HCT116 (cell line): ENCODE measurements at regions not wholly inside any gene's neighbourhood (a gene's known extent, or its start where the extent isn't known, plus 50 kb on each side); places are given as distances from the start of the nearest gene placed in this dataset.

Source experiments
- ATAC-seq: fragments of 200-7000 bp; cut with Tn5 transposase; 2 replicates; pipeline ENCODE4 v1.9.1; 2020; ENCODE audit warnings: mild to moderate bottlenecking, moderate library complexity
- BruUV-seq: library from RNA; stranded (reverse); fragments of 400-500 nt; replicated peaks from 2 replicates; lab custom pipeline; 2021; lab: Mats Ljungman, UMichigan
- CTCF ChIA-PET: fragments of 300-600 bp; sonication (Branson Sonifier 250); formaldehyde crosslinking; loops from one replicate; lab custom pipeline; 2021; ENCODE audit warnings: antibody characterized with exemption; lab: Charles Lee
- POLR2A ChIA-PET: fragments of 300-600, 350-600 bp; sonication (Branson Sonifier 250); formaldehyde crosslinking; loops from one replicate; lab custom pipeline; 2021; ENCODE audit warnings: antibody characterized with exemption; lab: Charles Lee
- RAD21 ChIA-PET, 2 experiments: fragments of 300-600 bp; sonication (Branson Sonifier 250); formaldehyde crosslinking; loops; one replicate each; lab custom pipeline; 2023; ENCODE audit warnings: low total read pairs in 2 of 2; ENCODE audit not compliant: uncharacterized antibody in 2 of 2, unreplicated experiment in 2 of 2, low non-redundant PET in 1 of 2; lab: Charles Lee
- DNase-seq: peaks from one replicate; pipeline ENCODE4 v3.0.0-alpha.2; 2010; ENCODE audit warnings: low read depth, low spot score
- H2AFZ ChIP-seq: fragments of 200-600 bp; shearing (Covaris generic), sonication (generic); 2 replicates; pipeline ENCODE4 v1.6.1; 2017; ENCODE audit warnings: low read depth, mixed run types, mixed read lengths, antibody characterized with exemption, low read length; ENCODE audit not compliant: poor library complexity, severe bottlenecking
- H3K27ac ChIP-seq: 2 replicates; pipeline ENCODE4 v1.5.1; 2012; ENCODE audit warnings: low read depth, low read length
- H3K27me3 ChIP-seq: fragments of 200-600 bp; sonication (generic); 2 replicates; pipeline ENCODE4 v1.6.1; 2016; ENCODE audit warnings: mixed run types, low read length, mixed read lengths; ENCODE audit not compliant: insufficient read depth
- H3K36me3 ChIP-seq, 2 experiments: fragments of 200-500 bp in 1 of 2; fragments of 200-600 bp in 1 of 2; sonication (Bioruptor generic) in 1 of 2; sonication (generic) in 1 of 2; 2 replicates each; pipeline versions ENCODE4 v1.5.1 to v1.6.1; 2014 to 2016; ENCODE audit warnings: low read length in 2 of 2, inconsistent platforms in 1 of 2, mixed read lengths in 1 of 2, mixed run types in 1 of 2; ENCODE audit not compliant: insufficient read depth in 2 of 2, control insufficient read depth in 1 of 2
- H3K4me1 ChIP-seq, 2 experiments: fragments of 200-600 bp in 1 of 2; sonication (generic) in 1 of 2; 2 replicates each; pipeline versions ENCODE4 v1.5.1 to v1.6.1; 2012 to 2017; ENCODE audit warnings: low read length in 2 of 2, inconsistent platforms in 1 of 2, mild to moderate bottlenecking in 1 of 2, mixed read lengths in 1 of 2, mixed run types in 1 of 2, moderate library complexity in 1 of 2; ENCODE audit not compliant: insufficient read depth in 2 of 2, control insufficient read depth in 1 of 2
- H3K4me2 ChIP-seq: fragments of 200-600 bp; sonication (generic); 2 replicates; pipeline ENCODE4 v1.6.1; 2017; ENCODE audit warnings: mixed run types, low read length, mixed read lengths
- H3K4me3 ChIP-seq, 2 experiments: fragments of 200-600 bp in 1 of 2; sonication (generic) in 1 of 2; replicated peaks in 1 of 2; 2 replicates each; pipeline ENCODE4 v1.5.1; 2011 to 2016; ENCODE audit warnings: low read length in 2 of 2, control low read depth in 1 of 2, low read depth in 1 of 2, mild to moderate bottlenecking in 1 of 2, mixed read lengths in 1 of 2, mixed run types in 1 of 2
- H3K79me2 ChIP-seq: fragments of 200-600 bp; sonication (generic); 2 replicates; pipeline ENCODE4 v1.6.1; 2017; ENCODE audit warnings: mild to moderate bottlenecking, mixed run types, low read length, moderate library complexity, mixed read lengths; ENCODE audit not compliant: insufficient read depth
- H3K9ac ChIP-seq: fragments of 200-600 bp; sonication (generic); 2 replicates; pipeline ENCODE4 v1.6.1; 2016; ENCODE audit warnings: low read length, mixed read lengths
- H3K9me2 ChIP-seq: fragments of 200-600 bp; sonication (generic), shearing (Covaris generic); 2 replicates; pipeline ENCODE4 v1.6.1; 2017; ENCODE audit warnings: mixed run types, mild to moderate bottlenecking, moderate library complexity; ENCODE audit not compliant: insufficient read depth
- H3K9me3 ChIP-seq, 2 experiments: fragments of 200-500 bp in 1 of 2; fragments of 200-600 bp in 1 of 2; sonication (Bioruptor generic) in 1 of 2; sonication (generic) in 1 of 2; 2 replicates each; pipeline ENCODE4 v1.6.1; 2014 to 2017; ENCODE audit warnings: low read length in 2 of 2, mixed read lengths in 2 of 2, inconsistent platforms in 1 of 2, low read depth in 1 of 2, mild to moderate bottlenecking in 1 of 2, mixed run types in 1 of 2, moderate library complexity in 1 of 2; ENCODE audit not compliant: control insufficient read depth in 1 of 2, insufficient read depth in 1 of 2
- H4K20me1 ChIP-seq: fragments of 200-600 bp; sonication (generic), shearing (Covaris generic); 2 replicates; pipeline ENCODE4 v1.6.1; 2017; ENCODE audit warnings: mixed run types, mild to moderate bottlenecking, moderate library complexity; ENCODE audit not compliant: insufficient read depth
- CBX3 ChIP-seq: IDR thresholded peaks from 2 replicates; pipeline ENCODE4 v1.6.1; 2012; ENCODE audit warnings: low read depth
- JUND ChIP-seq: IDR thresholded peaks from 2 replicates; pipeline ENCODE4 v1.6.1; 2012
- SRF ChIP-seq: IDR thresholded peaks from 2 replicates; pipeline ENCODE4 v1.6.1; 2012; ENCODE audit warnings: low read depth
- TCF7L2 ChIP-seq: IDR thresholded peaks from 2 replicates; pipeline ENCODE4 v1.7.0; 2011; ENCODE audit warnings: borderline replicate concordance, inconsistent platforms; ENCODE audit not compliant: insufficient read depth, insufficient read length; ENCODE audit errors: extremely low read depth
- intact Hi-C: fragments of 100-400 bp; cut with micrococcal nuclease; formaldehyde crosslinking; loops from 2 replicates; pipeline ENCODE4 v1.10.0; 2022
- TF ChIP-seq, protein P1 (sequence below): IDR thresholded peaks from 2 replicates; pipeline ENCODE4 v1.6.1; 2012; ENCODE audit warnings: low read depth
- TF ChIP-seq, protein P2 (sequence below): IDR thresholded peaks from 2 replicates; pipeline ENCODE4 v1.6.1; 2012

DNA sequence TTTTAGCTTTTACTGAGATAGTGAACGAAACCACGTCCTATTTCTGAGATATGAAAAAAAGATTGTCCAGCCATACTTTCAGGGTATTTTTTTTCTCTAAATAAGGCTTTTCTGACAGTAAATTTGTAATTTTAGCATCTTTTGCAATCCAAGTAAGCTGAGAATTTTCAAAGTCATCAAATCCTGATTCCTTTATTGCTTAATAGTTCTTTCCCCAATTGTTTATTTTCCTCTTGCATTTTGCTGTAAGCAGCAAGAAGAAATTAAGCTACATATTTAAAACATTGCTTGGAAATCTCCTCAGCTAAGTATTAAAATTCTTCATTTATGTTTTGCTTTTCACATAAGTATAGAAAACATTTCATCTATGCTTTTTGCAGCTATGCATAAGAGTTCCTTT lies 493.3 kb upstream of the CCDC179 start (continued):
- TF ChIP-seq, protein P1, sequence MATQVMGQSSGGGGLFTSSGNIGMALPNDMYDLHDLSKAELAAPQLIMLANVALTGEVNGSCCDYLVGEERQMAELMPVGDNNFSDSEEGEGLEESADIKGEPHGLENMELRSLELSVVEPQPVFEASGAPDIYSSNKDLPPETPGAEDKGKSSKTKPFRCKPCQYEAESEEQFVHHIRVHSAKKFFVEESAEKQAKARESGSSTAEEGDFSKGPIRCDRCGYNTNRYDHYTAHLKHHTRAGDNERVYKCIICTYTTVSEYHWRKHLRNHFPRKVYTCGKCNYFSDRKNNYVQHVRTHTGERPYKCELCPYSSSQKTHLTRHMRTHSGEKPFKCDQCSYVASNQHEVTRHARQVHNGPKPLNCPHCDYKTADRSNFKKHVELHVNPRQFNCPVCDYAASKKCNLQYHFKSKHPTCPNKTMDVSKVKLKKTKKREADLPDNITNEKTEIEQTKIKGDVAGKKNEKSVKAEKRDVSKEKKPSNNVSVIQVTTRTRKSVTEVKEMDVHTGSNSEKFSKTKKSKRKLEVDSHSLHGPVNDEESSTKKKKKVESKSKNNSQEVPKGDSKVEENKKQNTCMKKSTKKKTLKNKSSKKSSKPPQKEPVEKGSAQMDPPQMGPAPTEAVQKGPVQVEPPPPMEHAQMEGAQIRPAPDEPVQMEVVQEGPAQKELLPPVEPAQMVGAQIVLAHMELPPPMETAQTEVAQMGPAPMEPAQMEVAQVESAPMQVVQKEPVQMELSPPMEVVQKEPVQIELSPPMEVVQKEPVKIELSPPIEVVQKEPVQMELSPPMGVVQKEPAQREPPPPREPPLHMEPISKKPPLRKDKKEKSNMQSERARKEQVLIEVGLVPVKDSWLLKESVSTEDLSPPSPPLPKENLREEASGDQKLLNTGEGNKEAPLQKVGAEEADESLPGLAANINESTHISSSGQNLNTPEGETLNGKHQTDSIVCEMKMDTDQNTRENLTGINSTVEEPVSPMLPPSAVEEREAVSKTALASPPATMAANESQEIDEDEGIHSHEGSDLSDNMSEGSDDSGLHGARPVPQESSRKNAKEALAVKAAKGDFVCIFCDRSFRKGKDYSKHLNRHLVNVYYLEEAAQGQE: no peak
- TF ChIP-seq SRF (no peak), JUND (no peak)
- TF ChIP-seq, protein P2, sequence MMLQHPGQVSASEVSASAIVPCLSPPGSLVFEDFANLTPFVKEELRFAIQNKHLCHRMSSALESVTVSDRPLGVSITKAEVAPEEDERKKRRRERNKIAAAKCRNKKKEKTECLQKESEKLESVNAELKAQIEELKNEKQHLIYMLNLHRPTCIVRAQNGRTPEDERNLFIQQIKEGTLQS: no peak
- TF ChIP-seq, all 23 proteins: peak for 0

DNA sequence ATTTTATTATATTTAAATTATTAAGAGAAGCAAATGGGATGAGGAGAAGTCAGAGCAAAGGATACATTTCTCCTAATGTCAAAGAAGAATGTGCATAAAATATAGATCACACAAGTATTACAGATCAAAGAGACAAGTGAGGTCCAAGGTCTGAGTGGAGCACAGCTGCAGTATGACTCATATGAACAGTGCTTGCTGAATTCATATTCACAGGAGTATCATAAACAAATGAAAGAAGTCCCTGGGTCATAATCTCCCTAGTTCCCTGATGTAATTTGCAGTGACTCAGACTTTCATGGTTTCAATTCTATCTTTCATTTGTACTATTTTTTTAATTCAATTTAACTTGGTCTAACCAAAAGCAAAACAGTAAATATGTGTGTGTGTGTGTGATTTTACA lies 499.0 kb upstream of the CCDC179 start:
- Histone ChIP-seq H4K20me1 (no peaks in the 10 kb centered on the region), H3K79me2 (no peaks in the 10 kb centered on the region), H3K36me3 (no peaks in the 10 kb centered on the region), H3K9me3 (peaks cover 12 to 30% of the 10 kb centered on the region in 2 experiments; a peak in 3 of 4 replicates), H3K9me2 (no peaks in the 10 kb centered on the region), H3K9ac (no peak overlapping the region), H3K4me1 (no peaks in the 10 kb centered on the region), H3K27ac (no peak overlapping the region), H3K4me3 (no peak overlapping the region), H3K27me3 (no peaks in the 10 kb centered on the region), H2AFZ (no peak overlapping the region), H3K4me2 (no peak overlapping the region)
- intact Hi-C loops: no loop called here
- ChIA-PET CTCF (no interaction called here), POLR2A (no interaction called here), RAD21 (no interaction called here)
- TF ChIP-seq TCF7L2 (peak; percentile 91), CBX3 (no peak)
- ATAC-seq: no peak
- BruUV-seq: no TSS peak
- no peak for DNase-seq
